PC-9 (cell line): ENCODE measurements at regions not wholly inside any gene's neighbourhood (a gene's known extent, or its start where the extent isn't known, plus 50 kb on each side); places are given as distances from the start of the nearest gene placed in this dataset.

Source experiments
- BruUV-seq: library from RNA; stranded (reverse); fragments of 400-500 nt; replicated peaks from 2 replicates; lab custom pipeline; 2021; lab: Mats Ljungman, UMichigan
- CTCF ChIA-PET: fragments of 300-600 bp; sonication (Branson Sonifier 250); formaldehyde crosslinking; loops from one replicate; lab custom pipeline; 2022; ENCODE audit warnings: antibody characterized with exemption; lab: Charles Lee
- POLR2A ChIA-PET: fragments of 300-600 bp; sonication (Branson Sonifier 250); formaldehyde crosslinking; loops from one replicate; lab custom pipeline; 2022; ENCODE audit warnings: antibody characterized with exemption; ENCODE audit not compliant: unreplicated experiment; lab: Charles Lee
- DNase-seq, 2 experiments: peaks; one replicate each; pipeline versions ENCODE4 v3.0.0 to v3.0.0-alpha.2; 2015 to 2022; ENCODE audit warnings: mixed read lengths in 1 of 2
- H2AFZ ChIP-seq: fragments of 200-600 bp; sonication (generic); 2 replicates; pipeline ENCODE4 v1.8.1; 2017; ENCODE audit warnings: antibody characterized with exemption
- H3F3A ChIP-seq: fragments of 200-600 bp; sonication (generic); 2 replicates; pipeline ENCODE4 v1.8.1; 2017; ENCODE audit warnings: antibody characterized with exemption, mild to moderate bottlenecking, low read depth; ENCODE audit not compliant: insufficient read depth
- H3K27ac ChIP-seq: fragments of 200-600 bp; sonication (generic); 2 replicates; pipeline ENCODE4 v1.6.1; 2016; ENCODE audit warnings: mixed run types
- H3K27me3 ChIP-seq: fragments of 200-600 bp; sonication (generic); 2 replicates; pipeline ENCODE4 v1.6.1; 2016; ENCODE audit warnings: low read depth, mixed run types; ENCODE audit not compliant: insufficient read depth
- H3K36me3 ChIP-seq: fragments of 200-600 bp; sonication (generic); 2 replicates; pipeline ENCODE4 v1.6.1; 2016; ENCODE audit warnings: low read depth, mixed run types
- H3K4me1 ChIP-seq: fragments of 200-600 bp; sonication (generic); replicated peaks from 2 replicates; pipeline ENCODE4 v1.6.1; 2016; ENCODE audit warnings: mixed run types; ENCODE audit not compliant: insufficient read depth
- H3K4me2 ChIP-seq: fragments of 200-600 bp; sonication (generic); 2 replicates; pipeline ENCODE4 v1.6.1; 2017; ENCODE audit warnings: mixed run types
- H3K4me3 ChIP-seq: fragments of 200-600 bp; sonication (generic); 2 replicates; pipeline ENCODE4 v1.6.1; 2016; ENCODE audit warnings: mixed run types
- H3K79me2 ChIP-seq: fragments of 200-600 bp; sonication (generic); 2 replicates; pipeline ENCODE4 v1.6.1; 2017; ENCODE audit warnings: low read depth, mixed run types
- H3K9me2 ChIP-seq: fragments of 200-600 bp; sonication (generic); 2 replicates; pipeline ENCODE4 v1.8.1; 2017; ENCODE audit warnings: mild to moderate bottlenecking; ENCODE audit not compliant: insufficient read depth
- H3K9me3 ChIP-seq: fragments of 200-600 bp; sonication (generic); 2 replicates; pipeline ENCODE4 v1.8.1; 2016; ENCODE audit warnings: low read depth; ENCODE audit not compliant: insufficient read depth
- H4K20me1 ChIP-seq: fragments of 200-600 bp; sonication (generic); 2 replicates; pipeline ENCODE4 v1.8.1; 2017; ENCODE audit not compliant: insufficient read depth
- EZH2 ChIP-seq: fragments of 200-600 bp; sonication (generic); IDR thresholded peaks from 2 replicates; pipeline ENCODE4 v1.8.0; 2017; ENCODE audit warnings: antibody characterized with exemption, low read depth
- intact Hi-C: fragments of 100-400 bp; cut with micrococcal nuclease; formaldehyde crosslinking; loops from one replicate; pipeline ENCODE4 v1.10.0; 2022; ENCODE audit not compliant: unreplicated experiment
- TF ChIP-seq, protein P1 (sequence below): fragments of 200-600 bp; sonication (generic); conservative IDR thresholded peaks from 2 replicates; pipeline ENCODE4 v1.6.1; 2017; ENCODE audit warnings: mixed run types, antibody characterized with exemption, mild to moderate bottlenecking, moderate library complexity

DNA sequence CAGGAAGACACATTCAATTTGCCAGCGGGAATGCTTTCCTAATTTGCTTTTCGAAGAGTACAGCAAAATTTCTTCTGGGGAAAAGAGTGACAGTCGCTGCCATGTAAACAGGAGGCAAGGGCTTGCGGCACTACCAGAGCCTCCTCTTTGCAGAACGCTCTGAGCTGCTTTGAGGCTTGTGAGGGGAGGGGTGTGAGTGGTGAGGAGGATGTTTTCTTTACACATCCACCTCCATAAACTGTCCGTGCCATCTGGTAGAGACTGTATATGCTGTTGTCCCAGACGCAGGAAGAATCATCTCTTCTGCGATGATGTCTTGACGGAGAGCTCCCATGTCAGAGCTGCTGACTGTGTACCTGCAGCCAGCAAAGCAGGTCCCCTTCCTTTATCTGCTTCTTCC, 138.0 kb downstream of the SOCS6 start:
- ChIA-PET POLR2A (no interaction called here), CTCF (no interaction called here)
- no peak overlapping the region for H3K27ac ChIP-seq
- no TSS peak for BruUV-seq
- no peaks in the 10 kb centered on the region for H3K79me2 ChIP-seq
- peaks cover 49% of the 10 kb centered on the region for H3K4me1 ChIP-seq
- H3K4me2 ChIP-seq, result no peak overlapping the region
- no peak for DNase-seq
- TF ChIP-seq, protein P1, sequence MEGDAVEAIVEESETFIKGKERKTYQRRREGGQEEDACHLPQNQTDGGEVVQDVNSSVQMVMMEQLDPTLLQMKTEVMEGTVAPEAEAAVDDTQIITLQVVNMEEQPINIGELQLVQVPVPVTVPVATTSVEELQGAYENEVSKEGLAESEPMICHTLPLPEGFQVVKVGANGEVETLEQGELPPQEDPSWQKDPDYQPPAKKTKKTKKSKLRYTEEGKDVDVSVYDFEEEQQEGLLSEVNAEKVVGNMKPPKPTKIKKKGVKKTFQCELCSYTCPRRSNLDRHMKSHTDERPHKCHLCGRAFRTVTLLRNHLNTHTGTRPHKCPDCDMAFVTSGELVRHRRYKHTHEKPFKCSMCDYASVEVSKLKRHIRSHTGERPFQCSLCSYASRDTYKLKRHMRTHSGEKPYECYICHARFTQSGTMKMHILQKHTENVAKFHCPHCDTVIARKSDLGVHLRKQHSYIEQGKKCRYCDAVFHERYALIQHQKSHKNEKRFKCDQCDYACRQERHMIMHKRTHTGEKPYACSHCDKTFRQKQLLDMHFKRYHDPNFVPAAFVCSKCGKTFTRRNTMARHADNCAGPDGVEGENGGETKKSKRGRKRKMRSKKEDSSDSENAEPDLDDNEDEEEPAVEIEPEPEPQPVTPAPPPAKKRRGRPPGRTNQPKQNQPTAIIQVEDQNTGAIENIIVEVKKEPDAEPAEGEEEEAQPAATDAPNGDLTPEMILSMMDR, result no peak
- no peak for TF ChIP-seq EZH2
- no peak overlapping the region for H2AFZ ChIP-seq
- no peak overlapping the region for H3K4me3 ChIP-seq
- no peaks in the 10 kb centered on the region for H3K27me3 ChIP-seq
- no peaks in the 10 kb centered on the region for H3K9me2 ChIP-seq
- peaks cover 15% of the 10 kb centered on the region for H3K9me3 ChIP-seq
- H3F3A ChIP-seq, result peaks cover 40% of the 10 kb centered on the region
- intact Hi-C loops, result no loop called here
- no peaks in the 10 kb centered on the region for H4K20me1 ChIP-seq
- no peaks in the 10 kb centered on the region for H3K36me3 ChIP-seq

- peaks cover 15% of the 10 kb centered on the region for H3K9me3 ChIP-seq
- TF ChIP-seq, protein P1, result no peak
- TF ChIP-seq EZH2, result no peak
- POLR2A ChIA-PET, result no interaction called here
- no peaks in the 10 kb centered on the region for H3K79me2 ChIP-seq
- intact Hi-C loops, result no loop called here
- H3K4me1 ChIP-seq, result peaks cover 50% of the 10 kb centered on the region
- no peak overlapping the region for H3K4me3 ChIP-seq
- H3K27me3 ChIP-seq, result no peaks in the 10 kb centered on the region
- CTCF ChIA-PET, result no interaction called here
- no peaks in the 10 kb centered on the region for H4K20me1 ChIP-seq
- no peak for DNase-seq
- no peak overlapping the region for H3K4me2 ChIP-seq
- peaks cover 49% of the 10 kb centered on the region for H3F3A ChIP-seq
- no peaks in the 10 kb centered on the region for H3K36me3 ChIP-seq
- H2AFZ ChIP-seq, result no peak overlapping the region
- no peaks in the 10 kb centered on the region for H3K9me2 ChIP-seq
- no TSS peak for BruUV-seq
- no peak overlapping the region for H3K27ac ChIP-seq
These were observed 136.4 kb downstream of the SOCS6 start for GRCh38 chr18:70425236-70425635.

DNA sequence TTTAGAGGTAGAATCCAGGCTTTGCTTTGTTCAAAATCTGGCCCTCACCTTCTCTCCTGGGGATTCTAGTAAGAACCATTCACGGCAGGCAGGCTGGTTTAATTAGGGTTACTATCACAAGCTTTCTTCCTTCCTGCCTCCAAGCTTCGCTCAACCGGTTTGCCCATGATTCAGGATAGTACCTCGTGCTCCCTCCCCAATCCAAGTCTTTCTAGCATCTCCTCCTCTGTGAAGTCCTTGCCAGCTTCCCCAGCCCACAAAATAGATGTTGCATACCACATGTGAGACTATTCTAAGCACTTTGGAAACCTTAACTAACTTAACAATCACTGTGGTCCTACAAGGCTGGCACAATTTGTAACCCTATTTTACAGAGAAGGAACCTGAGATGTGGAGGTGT, 135.1 kb downstream of the SOCS6 start:
- POLR2A ChIA-PET, result no interaction called here
- H3K27ac ChIP-seq, result peak overlapping the region; percentile 99
- H3K79me2 ChIP-seq, result no peaks in the 10 kb centered on the region
- DNase-seq, result peak; percentile 43 to 86
- peaks cover 60% of the 10 kb centered on the region for H3F3A ChIP-seq
- intact Hi-C loops, result loop anchor here (2.0 to 5.0 kb wide), 2 partner anchors 39 to 137 kb away; partner anchors contain the start of gene SOCS6
- H4K20me1 ChIP-seq, result no peaks in the 10 kb centered on the region
- no TSS peak for BruUV-seq
- H3K4me1 ChIP-seq, result peaks cover 62% of the 10 kb centered on the region
- no peaks in the 10 kb centered on the region for H3K9me2 ChIP-seq
- H2AFZ ChIP-seq, result no peak overlapping the region
- no peaks in the 10 kb centered on the region for H3K27me3 ChIP-seq
- no peak for TF ChIP-seq EZH2
- TF ChIP-seq, protein P1, result no peak
- peak overlapping the region; percentile 81 for H3K4me2 ChIP-seq
- no peak overlapping the region for H3K4me3 ChIP-seq
- H3K36me3 ChIP-seq, result no peaks in the 10 kb centered on the region
- CTCF ChIA-PET, result interaction anchor here (1.1 kb wide), 1 partner anchor 9 kb away, joined by 4 read pairs; no protein-coding TSS in a partner anchor
- peaks cover 15% of the 10 kb centered on the region for H3K9me3 ChIP-seq
